Breast epithelium (tissue), 3 donors: ENCODE measurements at regions not wholly inside any gene's neighbourhood (a gene's known extent, or its start where the extent isn't known, plus 50 kb on each side); places are given as distances from the start of the nearest gene placed in this dataset.

ENCODE experiments used
- CTCF ChIP-seq, 3 donors: fragments of 450-650 bp; IDR thresholded peaks; one replicate each; pipeline ENCODE4 v1.5.1; 2016 to 2017; ENCODE audit warnings: antibody characterized with exemption in 3 of 3, mild to moderate bottlenecking in 3 of 3, moderate library complexity in 3 of 3
- POLR2A ChIP-seq: fragments of 450-650 bp; IDR thresholded peaks from one replicate; pipeline ENCODE4 v1.6.1; 2016; ENCODE audit warnings: antibody characterized with exemption, mild to moderate bottlenecking, moderate library complexity
- POLR2AphosphoS5 ChIP-seq, 3 donors: sonication (generic); formaldehyde crosslinking; IDR thresholded peaks; one replicate each; pipeline ENCODE4 v1.6.1; 2017; ENCODE audit warnings: antibody characterized with exemption in 3 of 3

GRCh38 chr9:119827526-119827925 lies 458.3 kb upstream of the BRINP1 start:
- TF ChIP-seq CTCF (IDR thresholded peaks at IDR 0.05) (no peak), POLR2A (no peak), POLR2AphosphoS5 (IDR thresholded peaks at IDR 0.05) (no peak)
